ENCODE measurements at regions not wholly inside any gene's neighbourhood (a gene's known extent, or its start where the extent isn't known, plus 50 kb on each side); places are given as distances from the start of the nearest gene placed in this dataset.

GRCh38 chr15:92715758-92716157, 60.2 kb upstream of the FAM174B start:
- TF ChIP-seq CTCF (IDR thresholded peaks at IDR 0.05; ENCODE audit: low read depth, low read length, poor library complexity, severe bottlenecking) (no peak), EZH2phosphoT487 (IDR thresholded peaks at IDR 0.05; ENCODE audit: borderline replicate concordance, low read length) (no peak)

Data from DOHH2 (cell line).